Karpas-422 (cell line): ENCODE measurements at regions not wholly inside any gene's neighbourhood (a gene's known extent, or its start where the extent isn't known, plus 50 kb on each side); places are given as distances from the start of the nearest gene placed in this dataset.

Source experiments
- DNase-seq: peaks from one replicate; pipeline ENCODE4 v3.0.0-alpha.2; 2015
- H2AFZ ChIP-seq: fragments of 200-600 bp; sonication (generic); 2 replicates; pipeline ENCODE4 v1.6.1; 2014; ENCODE audit warnings: antibody characterized with exemption, low read length, mixed read lengths
- H3K27ac ChIP-seq: fragments of 200-600 bp; sonication (generic); 2 replicates; pipeline ENCODE4 v1.5.1; 2014; ENCODE audit warnings: mild to moderate bottlenecking, low read length, moderate library complexity
- H3K27me3 ChIP-seq: fragments of 200-600 bp; sonication (generic); 2 replicates; pipeline ENCODE4 v1.6.1; 2014; ENCODE audit warnings: low read length, mixed read lengths
- H3K36me3 ChIP-seq: fragments of 200-600 bp; sonication (generic); 2 replicates; pipeline ENCODE4 v1.6.1; 2014; ENCODE audit warnings: low read length, mixed read lengths; ENCODE audit not compliant: insufficient read depth
- H3K4me1 ChIP-seq: fragments of 200-600 bp; sonication (generic); 2 replicates; pipeline ENCODE4 v1.6.1; 2014; ENCODE audit warnings: mild to moderate bottlenecking, low read length, mixed read lengths
- H3K4me2 ChIP-seq: fragments of 200-600 bp; sonication (generic); 2 replicates; pipeline ENCODE4 v1.6.1; 2014; ENCODE audit warnings: low read length, low read depth, mild to moderate bottlenecking; ENCODE audit not compliant: poor library complexity, severe bottlenecking
- H3K4me3 ChIP-seq: fragments of 200-600 bp; sonication (generic); 2 replicates; pipeline ENCODE4 v1.5.1; 2014; ENCODE audit warnings: mild to moderate bottlenecking, antibody characterized with exemption, low read length, mixed read lengths
- H3K79me2 ChIP-seq: fragments of 200-600 bp; sonication (generic); 2 replicates; pipeline ENCODE4 v1.6.1; 2014; ENCODE audit warnings: mild to moderate bottlenecking, low read length, mixed read lengths
- H3K9ac ChIP-seq: fragments of 200-600 bp; sonication (generic); 2 replicates; pipeline ENCODE4 v1.6.0; 2014; ENCODE audit warnings: low read length
- H3K9me2 ChIP-seq: fragments of 200-600 bp; sonication (generic), shearing (Covaris generic); replicated peaks from 2 replicates; pipeline ENCODE4 v1.6.0; 2014; ENCODE audit warnings: mild to moderate bottlenecking, low read length, moderate library complexity; ENCODE audit not compliant: insufficient read depth
- H3K9me3 ChIP-seq: fragments of 300-700, 200-600 bp; sonication (generic); 2 replicates; pipeline ENCODE4 v1.6.1; 2014; ENCODE audit warnings: low read length, mixed read lengths
- H4K20me1 ChIP-seq: fragments of 200-600 bp; sonication (generic); 2 replicates; pipeline ENCODE4 v1.6.1; 2014; ENCODE audit warnings: mild to moderate bottlenecking, antibody characterized with exemption, low read length, low read depth; ENCODE audit not compliant: insufficient read depth

- Histone ChIP-seq H3K4me1 (peaks cover 11% of the 10 kb centered on the region), H2AFZ (no peak overlapping the region), H3K4me2 (no peak overlapping the region), H3K27ac (no peak overlapping the region), H3K4me3 (no peak overlapping the region), H3K9me3 (no peaks in the 10 kb centered on the region), H3K36me3 (no peaks in the 10 kb centered on the region), H3K9ac (no peak overlapping the region), H3K9me2 (no peaks in the 10 kb centered on the region), H4K20me1 (no peaks in the 10 kb centered on the region), H3K27me3 (no peaks in the 10 kb centered on the region), H3K79me2 (no peaks in the 10 kb centered on the region)
- no peak for DNase-seq
These were observed 213.5 kb downstream of the EDEM1 start for GRCh38 chr3:5401002-5401401.

GRCh38 chr3:5404718-5405117 lies 217.2 kb downstream of the EDEM1 start:
- Histone ChIP-seq H3K9ac (no peak overlapping the region), H3K4me2 (no peak overlapping the region), H3K27ac (no peak overlapping the region), H2AFZ (no peak overlapping the region), H3K36me3 (no peaks in the 10 kb centered on the region), H3K79me2 (no peaks in the 10 kb centered on the region), H3K9me3 (no peaks in the 10 kb centered on the region), H3K4me1 (no peaks in the 10 kb centered on the region), H4K20me1 (no peaks in the 10 kb centered on the region), H3K27me3 (no peaks in the 10 kb centered on the region), H3K9me2 (no peaks in the 10 kb centered on the region), H3K4me3 (no peak overlapping the region)
- DNase-seq = no peak

- H3K27ac ChIP-seq = no peak overlapping the region
- H3K36me3 ChIP-seq = no peaks in the 10 kb centered on the region
- no peak overlapping the region for H3K9ac ChIP-seq
- H3K4me1 ChIP-seq = no peaks in the 10 kb centered on the region
- no peak for DNase-seq
- no peaks in the 10 kb centered on the region for H3K27me3 ChIP-seq
- H3K9me2 ChIP-seq = no peaks in the 10 kb centered on the region
- no peak overlapping the region for H3K4me2 ChIP-seq
- no peaks in the 10 kb centered on the region for H4K20me1 ChIP-seq
- no peak overlapping the region for H3K4me3 ChIP-seq
- no peaks in the 10 kb centered on the region for H3K79me2 ChIP-seq
- H2AFZ ChIP-seq = no peak overlapping the region
- H3K9me3 ChIP-seq = no peaks in the 10 kb centered on the region
These were observed 224.3 kb downstream of the EDEM1 start for GRCh38 chr3:5411786-5412185.

GRCh38 chr3:5423076-5423475 lies 235.6 kb downstream of the EDEM1 start:
- H3K4me1 ChIP-seq = peaks cover 30% of the 10 kb centered on the region

GRCh38 chr3:5423523-5423922 lies 236.0 kb downstream of the EDEM1 start:
- no peak for DNase-seq
- Histone ChIP-seq H3K4me1 (peaks cover 34% of the 10 kb centered on the region), H3K9me2 (no peaks in the 10 kb centered on the region), H3K79me2 (no peaks in the 10 kb centered on the region), H3K4me2 (no peak overlapping the region), H3K27me3 (no peaks in the 10 kb centered on the region), H3K4me3 (no peak overlapping the region), H4K20me1 (no peaks in the 10 kb centered on the region), H3K9me3 (no peaks in the 10 kb centered on the region), H2AFZ (no peak overlapping the region), H3K27ac (no peak overlapping the region), H3K36me3 (no peaks in the 10 kb centered on the region), H3K9ac (no peak overlapping the region)

More at GRCh38 chr3:5423076-5423475, 235.6 kb downstream of the EDEM1 start:
- Histone ChIP-seq H2AFZ (no peak overlapping the region), H3K4me3 (no peak overlapping the region), H3K79me2 (no peaks in the 10 kb centered on the region), H4K20me1 (no peaks in the 10 kb centered on the region), H3K36me3 (no peaks in the 10 kb centered on the region), H3K9me2 (no peaks in the 10 kb centered on the region), H3K9ac (no peak overlapping the region), H3K9me3 (no peaks in the 10 kb centered on the region), H3K4me2 (no peak overlapping the region), H3K27me3 (no peaks in the 10 kb centered on the region), H3K27ac (no peak overlapping the region)
- no peak for DNase-seq

GRCh38 chr3:5425371-5425770 lies 237.9 kb downstream of the EDEM1 start:
- Histone ChIP-seq H2AFZ (no peak overlapping the region), H4K20me1 (no peaks in the 10 kb centered on the region), H3K9me3 (no peaks in the 10 kb centered on the region), H3K27me3 (no peaks in the 10 kb centered on the region), H3K4me3 (no peak overlapping the region), H3K4me1 (peaks cover 53% of the 10 kb centered on the region), H3K36me3 (no peaks in the 10 kb centered on the region), H3K4me2 (no peak overlapping the region), H3K9ac (no peak overlapping the region), H3K9me2 (no peaks in the 10 kb centered on the region), H3K79me2 (no peaks in the 10 kb centered on the region), H3K27ac (no peak overlapping the region)
- no peak for DNase-seq

- peak overlapping the region; percentile 57; the same call in 1 of the 2 replicates for H3K4me3 ChIP-seq
- H3K36me3 ChIP-seq = no peaks in the 10 kb centered on the region
- no peaks in the 10 kb centered on the region for H3K9me3 ChIP-seq
- H4K20me1 ChIP-seq = no peaks in the 10 kb centered on the region
- DNase-seq = peak; percentile 95
- H3K4me2 ChIP-seq = peak overlapping the region; percentile 69
- no peaks in the 10 kb centered on the region for H3K27me3 ChIP-seq
- H3K9ac ChIP-seq = peak overlapping the region; percentile 75
- no peak overlapping the region for H2AFZ ChIP-seq
- H3K79me2 ChIP-seq = no peaks in the 10 kb centered on the region
- peak overlapping the region; percentile 99 for H3K27ac ChIP-seq
- H3K9me2 ChIP-seq = no peaks in the 10 kb centered on the region
- peaks cover 62% of the 10 kb centered on the region for H3K4me1 ChIP-seq
These were observed 238.8 kb downstream of the EDEM1 start for GRCh38 chr3:5426094-5426883.

- H3K4me2 ChIP-seq = peak overlapping the region; percentile 69
- H2AFZ ChIP-seq = no peak overlapping the region
- peak overlapping the region; percentile 99 for H3K27ac ChIP-seq
- no peaks in the 10 kb centered on the region for H3K27me3 ChIP-seq
- DNase-seq = peak; percentile 71
- H4K20me1 ChIP-seq = no peaks in the 10 kb centered on the region
- H3K4me1 ChIP-seq = peaks cover 69% of the 10 kb centered on the region
- peak overlapping the region; percentile 75 for H3K9ac ChIP-seq
- H3K9me2 ChIP-seq = no peaks in the 10 kb centered on the region
- H3K9me3 ChIP-seq = no peaks in the 10 kb centered on the region
- peak overlapping the region; percentile 57 for H3K4me3 ChIP-seq
- no peaks in the 10 kb centered on the region for H3K79me2 ChIP-seq
- no peaks in the 10 kb centered on the region for H3K36me3 ChIP-seq
These were observed 239.5 kb downstream of the EDEM1 start for GRCh38 chr3:5427021-5427420.
